Pons (tissue), 1 donor: ENCODE measurements at regions not wholly inside any gene's neighbourhood (a gene's known extent, or its start where the extent isn't known, plus 50 kb on each side); places are given as distances from the start of the nearest gene placed in this dataset.
"Not testable (repeated sequence)": the region's sequence is repeated elsewhere in the genome, so short reads cannot be mapped to it uniquely, and the experiment has no call there.

Experiments used
- DNase-seq: peaks from one replicate; pipeline ENCODE4 v3.0.0-alpha.2; 2016; ENCODE audit warnings: low spot score

DNA sequence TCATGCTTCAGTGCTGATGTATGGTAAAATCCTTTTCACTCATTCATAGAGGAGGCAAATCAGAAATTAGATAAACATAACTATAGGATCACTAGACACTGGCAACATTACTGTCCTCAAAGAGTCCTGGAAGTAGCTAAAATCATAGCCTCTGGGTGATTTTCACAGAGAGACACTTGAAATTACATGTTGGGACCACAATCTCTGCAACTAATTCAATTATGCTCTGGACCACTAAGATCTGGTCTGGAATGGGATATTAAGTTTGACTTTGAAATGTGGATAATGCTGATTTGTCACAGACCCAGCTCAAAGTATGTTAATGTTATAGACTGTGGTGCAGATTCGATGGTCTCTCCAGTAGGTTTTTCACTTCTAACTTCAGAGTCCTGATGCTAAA lies 214.6 kb upstream of the CCNH start:
- no peak for DNase-seq

DNA sequence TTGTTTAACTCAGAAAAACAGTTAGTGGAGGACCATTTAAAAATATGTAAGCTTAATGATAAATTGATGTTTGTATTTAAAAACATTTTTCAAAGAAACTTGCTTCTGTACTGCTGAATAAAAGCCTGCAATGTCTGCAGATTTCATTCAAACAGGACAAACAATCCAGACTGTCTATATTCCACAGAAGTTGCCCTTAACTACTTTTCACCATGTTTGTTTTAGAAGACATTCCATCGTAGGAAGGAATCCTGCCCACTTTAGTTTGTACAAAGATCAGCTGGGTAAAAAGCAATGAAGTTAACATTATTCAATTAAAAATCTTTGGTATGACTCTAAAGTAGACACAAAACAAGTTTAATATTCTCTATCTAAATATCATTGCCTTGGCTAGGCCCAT lies 195.7 kb upstream of the CCNH start:
- DNase-seq, result no peak

GRCh38 chr5:87605663-87606062 lies 192.9 kb upstream of the CCNH start:
- DNase-seq, result no peak

DNA sequence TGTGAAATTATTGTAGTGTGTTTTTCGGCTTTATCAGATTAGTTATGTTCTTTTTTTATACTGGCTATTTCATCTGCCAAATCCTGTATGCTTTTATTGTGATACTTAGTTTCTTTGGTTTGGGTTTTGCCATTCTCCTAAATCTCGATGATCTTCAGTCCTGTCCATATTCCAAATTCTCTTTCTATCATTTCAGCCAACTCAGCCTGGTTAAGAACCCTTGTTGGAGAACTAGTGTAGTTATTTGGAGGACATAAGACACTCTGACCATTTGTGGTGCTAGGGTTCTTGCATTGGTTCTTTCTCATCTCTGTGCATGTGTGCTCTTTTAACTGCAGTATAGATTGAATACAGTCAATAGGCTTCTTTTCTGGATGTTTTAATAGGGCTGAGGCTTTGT lies 187.0 kb upstream of the CCNH start:
- DNase-seq, result no peak

GRCh38 chr5:87598460-87598859 lies 185.7 kb upstream of the CCNH start:
- DNase-seq, result no peak

GRCh38 chr5:87594566-87594965 lies 181.8 kb upstream of the CCNH start:
- DNase-seq, result no peak

GRCh38 chr5:87589587-87589986 lies 176.9 kb upstream of the CCNH start:
- no peak for DNase-seq

DNA sequence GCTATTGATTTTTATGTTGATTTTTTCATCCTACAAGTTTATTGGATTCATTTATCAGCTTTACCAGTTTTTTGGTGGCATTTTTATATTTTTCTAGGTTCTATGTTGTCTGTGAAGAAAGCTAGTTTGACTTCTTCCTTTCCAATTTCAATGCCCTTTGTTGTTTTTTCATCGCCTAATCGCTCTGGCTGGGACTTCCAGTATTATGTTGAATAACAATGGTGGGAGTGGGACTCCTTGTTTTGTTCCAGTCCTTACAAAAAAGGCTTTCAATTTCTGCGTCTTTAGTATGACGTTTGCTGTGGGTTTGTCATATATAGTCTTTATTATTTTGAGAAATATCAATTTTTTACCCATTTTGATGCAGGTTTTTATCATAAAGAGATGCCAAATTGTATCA lies 175.6 kb upstream of the CCNH start:
- DNase-seq, result peak; percentile 78

DNA sequence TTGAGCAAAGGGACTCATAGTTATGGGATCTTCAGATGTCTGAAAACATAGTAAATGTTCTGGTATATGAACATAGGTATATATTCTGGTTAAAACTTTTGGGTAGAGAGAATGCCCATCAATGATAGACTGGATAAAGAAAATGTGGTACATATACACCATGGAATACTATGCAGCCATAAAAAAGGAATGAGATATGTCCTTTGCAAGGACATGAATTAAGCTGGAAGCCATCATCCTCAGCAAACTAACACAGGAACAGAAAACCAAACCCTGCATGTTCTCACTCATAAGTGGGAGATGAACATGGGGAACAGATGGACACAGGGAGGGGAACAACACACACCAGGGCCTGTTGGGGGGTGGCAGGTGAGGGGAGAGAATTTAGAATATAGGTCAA lies 171.0 kb upstream of the CCNH start:
- DNase-seq, result not testable (repeated sequence)

GRCh38 chr5:87582149-87582548 lies 169.4 kb upstream of the CCNH start:
- DNase-seq, result no peak

GRCh38 chr5:87581661-87582060 lies 168.9 kb upstream of the CCNH start:
- DNase-seq, result no peak

- DNase-seq, result no peak
Observed at GRCh38 chr5:87579678-87580077, 166.9 kb upstream of the CCNH start.

- no peak for DNase-seq
Observed at GRCh38 chr5:87576867-87577266, 164.1 kb upstream of the CCNH start.

DNA sequence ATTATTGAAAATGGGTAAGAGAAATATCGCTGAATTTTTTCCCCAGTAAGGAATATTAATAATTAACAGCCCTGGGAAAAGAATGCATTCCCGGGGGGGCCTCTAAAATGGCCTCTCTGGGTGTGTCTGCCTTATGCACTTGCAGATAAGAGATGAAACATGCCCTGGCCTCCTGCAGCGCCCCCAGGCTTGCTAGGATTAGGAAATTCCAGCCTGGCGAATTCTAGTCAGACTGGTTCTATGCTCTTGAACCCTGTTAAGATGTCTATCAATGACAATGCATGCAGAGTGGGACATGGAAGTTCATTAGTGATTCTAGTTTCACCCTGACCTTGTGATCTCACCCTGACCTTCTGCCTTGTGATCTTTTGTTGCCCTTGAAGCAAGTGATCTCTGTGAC lies 163.6 kb upstream of the CCNH start:
- not testable (repeated sequence) for DNase-seq

- DNase-seq, result no peak
Observed at GRCh38 chr5:87574106-87574505, 161.4 kb upstream of the CCNH start.

DNA sequence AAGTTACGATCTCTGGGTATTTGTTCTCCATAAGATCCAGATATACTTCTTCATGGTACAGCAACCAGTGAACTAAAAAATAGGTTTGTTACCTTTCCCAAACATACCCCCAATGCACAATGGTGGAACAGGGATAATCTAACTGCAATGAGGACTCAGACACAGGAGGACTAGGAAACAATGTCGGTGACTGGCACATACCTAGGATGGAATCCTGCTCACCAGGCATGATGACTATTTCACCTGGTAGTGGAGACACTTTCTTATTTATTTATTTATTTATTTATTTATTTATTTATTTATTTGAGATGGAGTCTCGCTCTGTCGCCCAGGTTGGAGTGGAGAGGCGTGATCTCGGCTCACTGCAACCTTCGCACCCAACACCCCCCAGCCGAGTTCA lies 159.9 kb upstream of the CCNH start:
- no peak for DNase-seq

DNA sequence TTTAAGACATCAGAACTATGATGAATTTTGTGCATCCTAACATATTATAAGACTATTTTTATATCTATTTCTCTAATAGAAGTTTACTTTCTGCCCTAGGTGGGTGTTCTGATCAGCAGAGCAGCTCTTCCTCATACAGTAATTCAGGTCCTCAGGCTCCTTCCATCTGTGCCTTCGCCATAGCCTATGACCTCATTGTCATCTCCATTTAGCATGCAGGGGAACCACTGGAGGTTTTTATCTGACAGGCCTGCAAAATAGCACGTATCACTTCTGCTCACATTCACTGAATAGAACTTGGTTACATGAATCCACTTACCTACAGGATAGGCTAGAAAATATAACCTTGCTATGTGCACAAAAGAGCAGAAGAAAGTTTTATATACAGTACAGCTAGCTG lies 159.4 kb upstream of the CCNH start:
- DNase-seq, result no peak

GRCh38 chr5:87570366-87570765 lies 157.6 kb upstream of the CCNH start:
- no peak for DNase-seq

DNA sequence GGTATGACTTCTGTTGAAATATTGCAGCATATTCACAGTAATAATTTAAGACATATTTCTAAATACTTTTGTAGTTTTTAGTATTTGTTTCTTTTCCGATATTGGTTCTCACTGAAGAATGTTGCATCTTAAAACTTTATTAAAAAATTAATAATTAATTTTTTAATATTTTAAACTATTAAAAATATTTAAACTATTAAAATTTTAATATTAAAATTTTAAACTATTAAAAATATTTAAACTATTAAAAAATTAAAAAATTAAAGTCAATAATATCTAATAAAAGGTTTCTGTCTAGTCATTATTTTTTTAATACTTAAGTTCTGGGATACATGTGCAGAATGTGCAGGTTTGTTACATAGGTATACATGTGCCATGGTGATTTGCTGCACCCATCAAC lies 149.3 kb upstream of the CCNH start:
- no peak for DNase-seq

GRCh38 chr5:87560528-87560927 lies 147.8 kb upstream of the CCNH start:
- DNase-seq, result no peak

DNA sequence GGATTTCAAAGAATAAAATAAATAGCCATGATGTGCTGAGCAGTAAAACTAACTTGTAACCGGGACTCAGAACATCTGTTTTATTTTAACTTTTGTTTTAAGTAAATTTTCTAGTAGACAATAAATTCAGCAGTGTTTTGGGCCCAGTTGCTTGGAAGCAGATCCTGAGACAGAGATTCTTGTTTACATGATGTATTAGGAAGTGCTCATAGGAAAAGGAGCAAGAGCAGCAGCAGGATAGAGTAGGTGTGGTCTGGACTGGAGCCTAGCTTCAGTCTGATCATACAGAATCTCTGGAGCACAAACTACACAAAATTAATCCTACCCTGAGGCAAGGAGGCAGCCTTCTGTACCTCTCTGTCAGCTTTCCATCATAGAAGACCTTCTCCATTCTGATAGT lies 139.2 kb upstream of the CCNH start:
- no peak for DNase-seq

DNA sequence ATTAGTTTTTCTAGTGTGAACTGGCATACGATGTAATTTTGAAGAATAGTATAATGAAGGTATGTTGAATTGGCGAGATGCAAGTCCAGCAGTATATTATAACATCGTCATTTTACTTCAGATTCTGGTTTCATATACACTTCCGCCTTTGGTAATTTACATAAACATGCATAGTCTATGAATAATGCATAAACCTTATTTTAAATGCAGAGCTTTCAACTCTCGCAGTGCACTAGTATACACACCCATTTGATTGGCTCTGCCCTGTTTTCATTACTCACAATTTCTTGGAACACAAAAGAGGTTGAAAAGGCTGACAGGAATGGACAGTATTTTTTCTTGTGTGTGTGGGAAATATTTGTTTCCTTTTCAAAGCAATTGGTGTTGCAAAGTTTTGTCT lies 128.9 kb upstream of the CCNH start:
- DNase-seq, result peak; percentile 42

DNA sequence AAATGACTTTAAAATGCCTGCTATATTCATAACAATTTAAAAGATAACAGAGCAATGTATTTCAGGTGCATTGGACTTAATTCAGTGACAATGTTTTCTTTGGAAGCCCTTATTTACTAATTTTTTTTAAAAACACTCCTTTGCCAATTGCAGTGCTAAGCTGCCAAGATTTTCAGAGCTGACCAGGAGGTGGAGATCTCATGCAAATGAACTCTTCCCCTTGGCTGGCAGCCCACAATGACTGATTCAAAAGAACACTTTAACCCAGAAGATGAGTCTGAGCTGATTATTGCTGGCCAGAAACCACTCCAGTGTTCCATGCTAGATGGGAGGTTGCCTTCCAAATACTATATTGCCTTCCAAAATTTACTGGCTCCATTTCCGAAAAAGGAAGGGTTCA lies 128.3 kb upstream of the CCNH start:
- peak; percentile 95 for DNase-seq

GRCh38 chr5:87539839-87540238 lies 127.1 kb upstream of the CCNH start:
- DNase-seq, result no peak

- no peak for DNase-seq
Observed at GRCh38 chr5:87536365-87536764, 123.6 kb upstream of the CCNH start.
